H1 (cell line): ENCODE measurements at regions not wholly inside any gene's neighbourhood (a gene's known extent, or its start where the extent isn't known, plus 50 kb on each side); places are given as distances from the start of the nearest gene placed in this dataset.

ENCODE experiments used
- ATF3 ChIP-seq: IDR thresholded peaks from 2 replicates; pipeline ENCODE4 v1.6.1; 2011; ENCODE audit warnings: low read depth, mild to moderate bottlenecking, low read length; ENCODE audit not compliant: insufficient read depth
- CTCF ChIP-seq, 3 experiments: IDR thresholded peaks; 1 replicate in 2 of 3; 2 replicates in 1 of 3; pipeline versions ENCODE4 v1.5.1 to v1.6.1; 2011; ENCODE audit warnings: low read length in 3 of 3, mild to moderate bottlenecking in 3 of 3, inconsistent platforms in 2 of 3, low read depth in 1 of 3, moderate library complexity in 1 of 3; ENCODE audit not compliant: insufficient read depth in 1 of 3; ENCODE audit errors: control extremely low read depth in 1 of 3
- TCF12 ChIP-seq: IDR thresholded peaks from 2 replicates; pipeline ENCODE4 v1.6.1; 2011; ENCODE audit warnings: low read depth, mild to moderate bottlenecking, low read length
- YY1 ChIP-seq: IDR thresholded peaks from 2 replicates; pipeline ENCODE4 v1.6.1; 2011; ENCODE audit warnings: low read depth, mild to moderate bottlenecking, low read length

- TF ChIP-seq CTCF (IDR thresholded peaks at IDR 0.05; ENCODE audit: control extremely low read depth in 1 of 3, insufficient read depth in 1 of 3, low read depth in 1 of 3, low read length in 3 of 3) (no peak), ATF3 (no peak), YY1 (no peak), TCF12 (no peak)
These were observed 193.5 kb upstream of the PITRM1 start (continued) for GRCh38 chr10:3366043-3366442.
